ENCODE measurements at regions not wholly inside any gene's neighbourhood (a gene's known extent, or its start where the extent isn't known, plus 50 kb on each side); places are given as distances from the start of the nearest gene placed in this dataset.

GRCh38 chr10:47205192-47205591 lies 94.8 kb upstream of the GDF10 start:
- H3K4me1 ChIP-seq, result no peaks in the 10 kb centered on the region
- no peak overlapping the region for H3K4me3 ChIP-seq
- H3K9me3 ChIP-seq, result no peaks in the 10 kb centered on the region
- 85 to 94% (median 92%) methylated on average over 2 of the region's 2 CpGs for WGBS, 5 donors
- H3K27ac ChIP-seq, result no peak overlapping the region
- intact Hi-C loops (cut with DNase I; ENCODE audit: low total_unique reads), result no loop called here
- no peak for DNase-seq
- no peaks in the 10 kb centered on the region for H3K36me3 ChIP-seq
- TF ChIP-seq EP300 (IDR thresholded peaks at IDR 0.05) (no peak), POLR2A (IDR thresholded peaks at IDR 0.05) (no peak), POLR2AphosphoS5 (IDR thresholded peaks at IDR 0.05) (no peak), CTCF (IDR thresholded peaks at IDR 0.05) (no peak)
- no peaks in the 10 kb centered on the region for H3K27me3 ChIP-seq

- intact Hi-C loops (cut with DNase I; ENCODE audit: low total_unique reads), result no loop called here
- 56 to 69% (median 62%) methylated on average over 3 of the region's 3 CpGs for WGBS, 5 donors
- no peaks in the 10 kb centered on the region for H3K4me1 ChIP-seq
- H3K27me3 ChIP-seq, result no peaks in the 10 kb centered on the region
- H3K9me3 ChIP-seq, result no peaks in the 10 kb centered on the region
- no peaks in the 10 kb centered on the region for H3K36me3 ChIP-seq
- no peak for TF ChIP-seq POLR2A (IDR thresholded peaks at IDR 0.05)
- TF ChIP-seq EP300 (IDR thresholded peaks at IDR 0.05), result no peak
- TF ChIP-seq CTCF (IDR thresholded peaks at IDR 0.05), result no peak
- no peak for TF ChIP-seq POLR2AphosphoS5 (IDR thresholded peaks at IDR 0.05)
- no peak overlapping the region for H3K27ac ChIP-seq
- no peak for DNase-seq
- no peak overlapping the region for H3K4me3 ChIP-seq
These were observed 93.3 kb upstream of the GDF10 start for GRCh38 chr10:47206449-47207280.

- DNase-seq, result no peak
- Histone ChIP-seq H3K36me3 (no peaks in the 10 kb centered on the region), H3K27ac (no peak overlapping the region), H3K4me1 (no peaks in the 10 kb centered on the region), H3K9me3 (peaks cover 0 to 5% (median 1%) of the 10 kb centered on the region in 4 donors), H3K4me3 (no peak overlapping the region), H3K27me3 (no peaks in the 10 kb centered on the region)
- WGBS, 5 donors, result 66 to 74% (median 72%) methylated on average over 4 of the region's 4 CpGs
- no peak for TF ChIP-seq CTCF (IDR thresholded peaks at IDR 0.05)
- no peak for TF ChIP-seq POLR2AphosphoS5 (IDR thresholded peaks at IDR 0.05)
- intact Hi-C loops (cut with DNase I; ENCODE audit: low total_unique reads), result no loop called here
These were observed 92.7 kb upstream of the GDF10 start for GRCh38 chr10:47207281-47207615.

GRCh38 chr10:47207894-47208469 lies 92.0 kb upstream of the GDF10 start:
- Histone ChIP-seq H3K36me3 (no peaks in the 10 kb centered on the region), H3K27me3 (no peaks in the 10 kb centered on the region), H3K27ac (no peak overlapping the region), H3K4me1 (no peaks in the 10 kb centered on the region), H3K4me3 (no peak overlapping the region), H3K9me3 (peaks cover 0 to 10% (median 2%) of the 10 kb centered on the region in 4 donors)
- no peak for DNase-seq
- intact Hi-C loops (cut with DNase I; ENCODE audit: low total_unique reads), result no loop called here
- no peak for TF ChIP-seq EP300 (IDR thresholded peaks at IDR 0.05)
- TF ChIP-seq POLR2A (IDR thresholded peaks at IDR 0.05), result no peak
- no peak for TF ChIP-seq CTCF (IDR thresholded peaks at IDR 0.05)
- no peak for TF ChIP-seq POLR2AphosphoS5 (IDR thresholded peaks at IDR 0.05)
- 73 to 84% (median 81%) methylated on average over 5 of the region's 5 CpGs for WGBS, 5 donors
